ENCODE measurements at regions not wholly inside any gene's neighbourhood (a gene's known extent, or its start where the extent isn't known, plus 50 kb on each side); places are given as distances from the start of the nearest gene placed in this dataset.

DNA sequence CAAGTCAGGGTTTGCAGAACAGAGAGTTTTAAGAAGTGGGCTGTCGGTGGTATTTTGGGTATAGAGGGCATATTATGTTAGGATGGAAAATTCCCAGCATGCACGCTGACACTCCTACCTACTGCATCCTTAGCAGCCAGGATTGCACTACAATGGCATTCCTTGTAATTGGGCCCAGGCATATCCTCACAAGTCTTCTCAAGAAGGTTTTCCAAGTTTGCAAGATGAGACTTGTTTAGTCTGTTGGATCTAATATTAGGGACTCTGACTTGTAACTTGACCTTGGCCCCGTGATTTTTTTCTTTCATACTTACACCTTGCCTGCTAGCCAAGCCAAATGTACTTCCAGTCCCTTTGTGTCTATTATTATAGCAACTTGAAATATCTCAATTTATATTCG lies 335.7 kb upstream of the HTR2A start:
- DNase-seq (ENCODE audit: low read depth), result no peak
- TF ChIP-seq, protein P1, sequence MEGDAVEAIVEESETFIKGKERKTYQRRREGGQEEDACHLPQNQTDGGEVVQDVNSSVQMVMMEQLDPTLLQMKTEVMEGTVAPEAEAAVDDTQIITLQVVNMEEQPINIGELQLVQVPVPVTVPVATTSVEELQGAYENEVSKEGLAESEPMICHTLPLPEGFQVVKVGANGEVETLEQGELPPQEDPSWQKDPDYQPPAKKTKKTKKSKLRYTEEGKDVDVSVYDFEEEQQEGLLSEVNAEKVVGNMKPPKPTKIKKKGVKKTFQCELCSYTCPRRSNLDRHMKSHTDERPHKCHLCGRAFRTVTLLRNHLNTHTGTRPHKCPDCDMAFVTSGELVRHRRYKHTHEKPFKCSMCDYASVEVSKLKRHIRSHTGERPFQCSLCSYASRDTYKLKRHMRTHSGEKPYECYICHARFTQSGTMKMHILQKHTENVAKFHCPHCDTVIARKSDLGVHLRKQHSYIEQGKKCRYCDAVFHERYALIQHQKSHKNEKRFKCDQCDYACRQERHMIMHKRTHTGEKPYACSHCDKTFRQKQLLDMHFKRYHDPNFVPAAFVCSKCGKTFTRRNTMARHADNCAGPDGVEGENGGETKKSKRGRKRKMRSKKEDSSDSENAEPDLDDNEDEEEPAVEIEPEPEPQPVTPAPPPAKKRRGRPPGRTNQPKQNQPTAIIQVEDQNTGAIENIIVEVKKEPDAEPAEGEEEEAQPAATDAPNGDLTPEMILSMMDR (conservative IDR thresholded peaks at IDR 0.05; ENCODE audit: low read depth, low read length), result no peak
- H3K4me3 ChIP-seq (ENCODE audit: low read depth, low read length), result no peak overlapping the region

DNA sequence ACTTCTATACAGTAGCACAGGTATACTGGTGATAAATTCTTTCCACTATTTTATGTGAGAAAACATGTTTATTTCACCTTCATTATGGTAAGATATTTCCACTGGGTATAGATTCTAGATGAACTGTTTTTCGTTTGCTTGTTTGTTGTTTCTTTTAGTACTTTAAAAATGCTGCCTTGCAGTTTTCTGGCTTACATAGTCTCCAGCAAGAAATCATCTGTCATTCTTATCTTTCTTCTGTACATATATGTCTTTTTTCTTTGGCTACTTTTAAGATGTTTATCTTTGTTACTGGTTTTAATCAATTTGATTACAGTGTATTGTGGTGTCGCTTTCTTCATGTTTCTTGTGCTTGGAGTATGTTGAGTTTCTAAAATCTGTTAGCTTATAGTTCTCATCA lies 333.3 kb upstream of the HTR2A start:
- no peak overlapping the region for H3K4me3 ChIP-seq (ENCODE audit: low read depth, low read length)
- TF ChIP-seq, protein P1 (conservative IDR thresholded peaks at IDR 0.05; ENCODE audit: low read depth, low read length), result no peak
- DNase-seq (ENCODE audit: low read depth), result no peak

DNA sequence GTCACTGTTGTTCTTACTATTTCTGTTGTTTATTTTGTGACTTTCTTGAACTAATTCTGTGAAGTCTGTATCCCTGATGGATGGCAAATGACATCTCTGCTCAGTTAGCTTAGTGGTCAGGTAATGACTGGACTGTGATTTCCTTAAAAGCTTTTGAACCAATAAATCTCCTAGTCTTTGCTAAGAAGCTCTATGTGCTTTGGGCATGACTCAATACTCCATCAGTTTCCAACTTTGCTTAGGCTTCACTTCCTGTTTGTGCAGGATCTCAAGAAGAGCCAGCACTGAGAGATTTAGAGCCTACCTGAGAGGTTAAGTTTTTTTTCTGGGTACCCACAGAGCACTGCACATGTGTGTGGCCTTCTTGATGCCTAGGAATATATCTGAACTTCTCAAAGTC lies 329.7 kb upstream of the HTR2A start:
- TF ChIP-seq, protein P1 (conservative IDR thresholded peaks at IDR 0.05; ENCODE audit: low read depth, low read length), result no peak
- H3K4me3 ChIP-seq (ENCODE audit: low read depth, low read length), result no peak overlapping the region
- no peak for DNase-seq (ENCODE audit: low read depth)

DNA sequence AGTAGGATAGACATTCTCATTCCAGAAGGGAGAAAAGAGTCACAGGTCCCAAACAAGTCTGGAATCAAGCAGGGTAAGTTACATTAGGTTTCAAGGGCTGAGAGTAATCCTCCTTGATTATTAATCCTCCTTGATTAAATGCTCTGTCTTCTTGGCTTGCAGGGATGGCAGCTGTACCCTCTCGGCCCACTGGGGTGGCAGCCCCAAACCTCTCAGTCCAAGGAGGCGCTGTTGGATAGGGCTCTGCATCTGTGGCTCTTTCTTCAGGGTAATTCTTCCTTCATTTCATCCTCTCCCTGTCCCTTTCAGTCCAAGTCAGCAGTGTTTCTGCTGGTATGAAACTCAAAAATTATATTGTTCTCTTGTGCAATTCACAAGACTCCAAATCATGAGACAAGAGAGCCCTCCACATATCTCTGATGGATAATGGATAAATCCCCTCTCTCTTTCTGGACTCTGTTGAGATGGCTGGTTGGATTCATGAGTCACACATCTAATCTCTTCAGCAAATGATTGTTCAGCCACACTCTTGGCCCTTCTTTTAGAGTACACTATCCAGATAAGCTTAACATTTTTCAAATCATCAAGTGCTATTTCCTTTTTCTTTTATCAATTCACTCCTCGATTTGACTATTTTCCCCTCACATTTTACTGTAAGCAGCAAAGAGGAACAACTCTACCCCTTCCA lies 323.7 kb upstream of the HTR2A start:
- DNase-seq (ENCODE audit: low read depth), result no peak
- TF ChIP-seq, protein P1 (conservative IDR thresholded peaks at IDR 0.05; ENCODE audit: low read depth, low read length), result no peak

DNA sequence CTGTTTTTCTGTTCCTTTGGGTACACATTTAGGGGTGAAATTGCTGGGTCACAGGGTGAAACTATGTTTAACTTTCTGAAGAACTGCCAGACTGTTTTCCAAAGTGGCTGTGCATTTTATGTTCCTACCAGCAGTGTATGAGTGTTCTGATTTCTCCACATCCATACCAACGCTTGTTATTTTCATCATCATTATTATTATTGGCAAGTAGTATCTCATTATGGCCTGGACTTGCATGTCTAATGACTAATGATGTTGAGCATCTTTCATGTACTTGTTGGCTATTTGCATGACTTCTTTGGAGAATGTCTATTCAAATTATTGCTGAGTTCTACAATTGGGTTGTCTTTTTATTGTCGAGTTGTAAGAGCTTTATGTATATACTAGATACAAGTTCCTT lies 321.8 kb upstream of the HTR2A start:
- TF ChIP-seq, protein P1 (conservative IDR thresholded peaks at IDR 0.05; ENCODE audit: low read depth, low read length), result no peak
- no peak for DNase-seq (ENCODE audit: low read depth)
- H3K4me3 ChIP-seq (ENCODE audit: low read depth, low read length), result no peak overlapping the region

More for the DNA sequence above, 323.7 kb upstream of the HTR2A start:
- H3K4me3 ChIP-seq (ENCODE audit: low read depth, low read length), result no peak overlapping the region

DNA sequence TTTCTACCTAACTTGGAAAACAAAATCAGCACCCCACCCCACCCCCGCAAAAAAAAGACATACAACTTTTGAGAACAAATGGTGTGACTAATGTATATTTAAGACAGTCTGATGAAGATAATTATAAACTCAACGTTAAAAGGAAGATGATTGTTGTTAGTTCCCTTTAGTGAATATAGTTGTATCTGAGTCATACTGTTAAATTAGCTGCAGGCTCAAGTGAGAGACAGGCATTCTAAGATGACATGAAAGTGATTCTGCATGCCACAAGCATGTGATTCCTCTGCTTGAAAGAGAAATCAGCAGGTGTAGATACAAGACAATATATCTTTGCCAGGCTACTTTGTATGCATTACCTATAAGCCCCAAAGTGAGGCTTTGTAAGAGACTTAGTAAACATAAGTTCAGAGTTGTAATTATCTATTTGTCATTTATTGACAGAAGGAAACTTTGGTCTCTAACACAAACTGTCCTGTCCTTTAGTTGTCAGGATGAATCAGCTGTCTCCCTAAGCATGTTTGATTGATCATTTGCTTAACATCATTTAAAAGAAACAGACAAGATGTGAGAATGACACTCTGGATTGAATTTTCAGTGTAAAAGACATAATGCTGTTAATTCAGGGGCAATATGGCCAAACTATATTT lies 319.4 kb upstream of the HTR2A start:
- no peak overlapping the region for H3K4me3 ChIP-seq (ENCODE audit: low read depth, low read length)
- peak; percentile 13 for DNase-seq (ENCODE audit: low read depth)
- TF ChIP-seq, protein P1 (conservative IDR thresholded peaks at IDR 0.05; ENCODE audit: low read depth, low read length), result no peak

DNA sequence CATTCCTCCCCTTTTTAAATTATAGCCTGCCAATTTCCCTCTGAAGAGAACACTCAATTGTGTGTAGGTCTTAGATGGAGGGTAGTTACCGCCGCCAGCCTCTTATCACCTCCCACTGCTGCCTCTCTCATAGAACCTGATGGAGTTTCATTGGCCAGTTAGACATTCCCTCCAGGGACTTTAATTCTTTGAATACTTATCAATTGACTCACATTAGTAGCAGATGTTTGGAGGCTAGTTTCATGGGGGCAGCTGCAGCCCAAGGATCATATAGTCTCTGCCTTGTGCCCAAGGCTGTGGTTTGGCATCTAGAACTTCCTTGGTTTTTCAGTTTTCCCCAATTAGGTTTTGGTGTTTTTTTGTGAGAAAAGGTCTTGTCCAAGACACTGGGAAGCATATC lies 318.9 kb upstream of the HTR2A start:
- no peak overlapping the region for H3K4me3 ChIP-seq (ENCODE audit: low read depth, low read length)
- peak; percentile 29 for DNase-seq (ENCODE audit: low read depth)
- TF ChIP-seq, protein P1 (conservative IDR thresholded peaks at IDR 0.05; ENCODE audit: low read depth, low read length), result no peak
